HepG2 (cell line): ENCODE measurements at regions not wholly inside any gene's neighbourhood (a gene's known extent, or its start where the extent isn't known, plus 50 kb on each side); places are given as distances from the start of the nearest gene placed in this dataset.

Experiments
- ATAC-seq: fragments of 200-7000 bp; cut with Tn5 transposase; 3 replicates; pipeline ENCODE4 v1.9.1; 2020; ENCODE audit warnings: mild to moderate bottlenecking, moderate library complexity
- BruUV-seq: library from RNA; stranded (reverse); fragments of 400-500 nt; replicated peaks from 2 replicates; lab custom pipeline; 2021; lab: Mats Ljungman, UMichigan
- CTCF ChIA-PET: fragments of 300-600 bp; formaldehyde crosslinking; extraction: SDS; loops from one replicate; lab custom pipeline; 2021; ENCODE audit warnings: low total read pairs, inconsistent platforms, low intra/inter-chr PET ratio; lab: Yijun Ruan, JAX
- POLR2A ChIA-PET: fragments of 350-600 bp; sonication (Branson Sonifier 250); formaldehyde crosslinking; loops from one replicate; lab custom pipeline; 2020; ENCODE audit warnings: antibody characterized with exemption, inconsistent platforms; lab: Yijun Ruan, JAX
- DNase-seq: peaks from one replicate; pipeline ENCODE4 v3.0.0-alpha.2; 2015; ENCODE audit warnings: low spot score
- FAIRE-seq: peaks from 3 replicates; lab custom pipeline; 2011; peaks lifted over from hg19 to GRCh38; lab: Jason Lieb, UNC
- H2AFZ ChIP-seq: one replicate; pipeline ENCODE4 v1.6.1; 2011; ENCODE audit warnings: low read length, inconsistent platforms
- H3K27ac ChIP-seq: fragments of 300-600 bp; 3 replicates; pipeline ENCODE4 v1.8.0; 2011; ENCODE audit warnings: mixed run types, mild to moderate bottlenecking, mixed read lengths, low read length, inconsistent platforms; ENCODE audit not compliant: insufficient read depth; ENCODE audit errors: extremely low read length
- H3K27me3 ChIP-seq, 2 experiments: fragments of 200-600 bp in 1 of 2; 2 replicates in 1 of 2; 3 replicates in 1 of 2; pipeline versions ENCODE4 v1.6.0 to v1.8.0; 2011; ENCODE audit warnings: low read length in 2 of 2, mild to moderate bottlenecking in 2 of 2, moderate library complexity in 2 of 2, inconsistent platforms in 1 of 2; ENCODE audit not compliant: insufficient read depth in 2 of 2, control insufficient read depth in 1 of 2
- H3K36me3 ChIP-seq, 2 experiments: fragments of 200-600 bp in 1 of 2; replicated peaks in 1 of 2; 2 replicates in 1 of 2; 3 replicates in 1 of 2; pipeline versions ENCODE4 v1.5.1 to v1.8.0; 2011; ENCODE audit warnings: low read length in 2 of 2, inconsistent platforms in 1 of 2; ENCODE audit not compliant: insufficient read depth in 2 of 2, control insufficient read depth in 1 of 2
- H3K4me1 ChIP-seq: 2 replicates; pipeline ENCODE4 v1.5.1; 2012; ENCODE audit warnings: low read length, inconsistent platforms; ENCODE audit not compliant: insufficient read depth
- H3K4me2 ChIP-seq: 2 replicates; pipeline ENCODE4 v1.6.0; 2011; ENCODE audit warnings: low read depth, low read length, inconsistent platforms
- H3K4me3 ChIP-seq, 3 experiments: fragments of 200-600 bp in 1 of 3; sonication (generic), shearing (Covaris generic) in 1 of 3; replicated peaks in 1 of 3; 2 replicates each; pipeline ENCODE4 v1.5.1; 2011 to 2016; ENCODE audit warnings: low read length in 3 of 3, inconsistent platforms in 2 of 3, low read depth in 2 of 3, mild to moderate bottlenecking in 2 of 3, control low read depth in 1 of 3, mixed read lengths in 1 of 3; ENCODE audit not compliant: insufficient read depth in 1 of 3
- H3K79me2 ChIP-seq: one replicate; pipeline ENCODE4 v1.6.1; 2011; ENCODE audit warnings: low read length, inconsistent platforms; ENCODE audit not compliant: insufficient read depth
- H3K9ac ChIP-seq: 2 replicates; pipeline ENCODE4 v1.6.0; 2011; ENCODE audit warnings: mild to moderate bottlenecking, low read depth, low read length, inconsistent platforms; ENCODE audit not compliant: insufficient read depth
- H3K9me3 ChIP-seq: 2 replicates; pipeline ENCODE4 v1.5.1; 2012; ENCODE audit warnings: mild to moderate bottlenecking, low read length
- H4K20me1 ChIP-seq: 2 replicates; pipeline ENCODE4 v1.6.0; 2011; ENCODE audit warnings: inconsistent platforms, mild to moderate bottlenecking, low read length, moderate library complexity; ENCODE audit not compliant: insufficient read depth
- ATF5 ChIP-seq: sonication (generic); formaldehyde crosslinking; IDR thresholded peaks from 2 replicates; pipeline ENCODE4 v1.4.0; 2020; ENCODE audit warnings: mild to moderate bottlenecking, low read depth, missing genetic modification reagents
- CERS6 ChIP-seq: sonication (generic); formaldehyde crosslinking; IDR thresholded peaks from 2 replicates; pipeline ENCODE4 v1.5.0; 2020; ENCODE audit warnings: missing genetic modification reagents
- CHD4 ChIP-seq: fragments of 200-600 bp; sonication (generic); IDR thresholded peaks from 2 replicates; pipeline ENCODE4 v1.7.0; 2017; ENCODE audit warnings: mild to moderate bottlenecking, low read length, borderline replicate concordance
- IRF9 ChIP-seq: sonication (generic); formaldehyde crosslinking; IDR thresholded peaks from 2 replicates; pipeline ENCODE4 v1.8.0; 2022; ENCODE audit warnings: missing genetic modification reagents, mild to moderate bottlenecking, borderline replicate concordance
- JUND ChIP-seq: sonication (generic); formaldehyde crosslinking; IDR thresholded peaks from 2 replicates; pipeline ENCODE4 v1.8.0; 2022; ENCODE audit warnings: mild to moderate bottlenecking, missing genetic modification reagents
- MAZ ChIP-seq, 2 experiments: sonication (generic) in 1 of 2; formaldehyde crosslinking in 1 of 2; IDR thresholded peaks; 2 replicates each; pipeline versions ENCODE4 v1.5.0 to v1.6.1; 2012 to 2020; ENCODE audit warnings: low read depth in 2 of 2, mild to moderate bottlenecking in 2 of 2, borderline replicate concordance in 1 of 2, improper control_type of control experiment in 1 of 2, low read length in 1 of 2, missing genetic modification reagents in 1 of 2, moderate library complexity in 1 of 2
- REL ChIP-seq: sonication (generic); formaldehyde crosslinking; conservative IDR thresholded peaks from 2 replicates; pipeline ENCODE4 v1.8.0; 2022; ENCODE audit warnings: mild to moderate bottlenecking, missing genetic modification reagents, moderate library complexity
- SP5 ChIP-seq: IDR thresholded peaks from 2 replicates; pipeline ENCODE4 v1.6.1; 2016; ENCODE audit warnings: low read depth, borderline replicate concordance
- TCF12 ChIP-seq, 2 experiments: fragments of 450-650 bp in 1 of 2; sonication (generic) in 1 of 2; formaldehyde crosslinking in 1 of 2; IDR thresholded peaks; 2 replicates each; pipeline versions ENCODE4 v1.6.1 to v1.8.0; 2017 to 2022; ENCODE audit warnings: antibody characterized with exemption in 1 of 2, mild to moderate bottlenecking in 1 of 2, missing genetic modification reagents in 1 of 2, moderate library complexity in 1 of 2
- ZNF605 ChIP-seq: sonication (generic); formaldehyde crosslinking; IDR thresholded peaks from 2 replicates; pipeline ENCODE4 v1.8.0; 2022; ENCODE audit warnings: mild to moderate bottlenecking, missing genetic modification reagents
- WGBS: methylation state at CpG from one replicate; pipeline ENCODE4 v1.1.6; 2017; ENCODE audit warnings: low lambda C conversion rate; 5-methylcytosine and 5-hydroxymethylcytosine counted together
- in situ Hi-C: cut with HindIII; loops from 2 replicates; pipeline ENCODE4 v1.10.0; 2017; ENCODE audit warnings: low pct_unique_long_range_greater_than_20kb; ENCODE audit not compliant: extremely low pct_ligation_motif_present
- intact Hi-C: fragments of 100-400 bp; cut with micrococcal nuclease; formaldehyde crosslinking; loops from one replicate; pipeline ENCODE4 v1.10.0; 2022; ENCODE audit not compliant: unreplicated experiment
- TF ChIP-seq, protein P1 (sequence below): IDR thresholded peaks from 2 replicates; pipeline ENCODE4 v1.6.1; 2018; ENCODE audit warnings: missing genetic modification reagents, mild to moderate bottlenecking, missing compliant biosample characterization
- TF ChIP-seq, protein P2 (sequence below): fragments of 450-650 bp; IDR thresholded peaks from 2 replicates; pipeline ENCODE4 v1.6.1; 2016
- TF ChIP-seq, protein P3 (sequence below): IDR thresholded peaks from 2 replicates; pipeline ENCODE4 v1.6.1; 2016; ENCODE audit warnings: low read depth

DNA sequence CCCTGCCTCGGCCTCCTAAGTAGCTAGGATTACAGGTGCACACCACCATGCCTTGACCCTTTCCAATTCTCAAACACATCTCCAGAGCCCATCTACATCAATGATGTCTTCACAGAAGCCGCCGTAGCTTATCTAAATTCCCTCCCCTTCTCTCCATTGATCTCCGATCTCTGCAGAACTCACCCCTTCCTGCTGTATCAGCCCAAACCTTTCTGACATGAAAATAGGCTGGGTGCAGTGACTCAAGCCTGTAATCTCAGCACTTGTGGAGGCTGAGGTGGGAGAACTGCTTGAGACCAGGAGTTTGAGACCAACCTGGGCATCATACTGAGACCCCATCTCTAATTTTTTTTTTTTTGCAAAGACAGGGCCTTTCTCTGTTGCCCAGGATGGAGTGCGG, 406.6 kb upstream of the AMELY start (continued):
- TF ChIP-seq CERS6 (CRISPR knock-in tag) (no peak), SP5 (CRISPR knock-in tag) (no peak), CHD4 (no peak)
- TF ChIP-seq, protein P1, sequence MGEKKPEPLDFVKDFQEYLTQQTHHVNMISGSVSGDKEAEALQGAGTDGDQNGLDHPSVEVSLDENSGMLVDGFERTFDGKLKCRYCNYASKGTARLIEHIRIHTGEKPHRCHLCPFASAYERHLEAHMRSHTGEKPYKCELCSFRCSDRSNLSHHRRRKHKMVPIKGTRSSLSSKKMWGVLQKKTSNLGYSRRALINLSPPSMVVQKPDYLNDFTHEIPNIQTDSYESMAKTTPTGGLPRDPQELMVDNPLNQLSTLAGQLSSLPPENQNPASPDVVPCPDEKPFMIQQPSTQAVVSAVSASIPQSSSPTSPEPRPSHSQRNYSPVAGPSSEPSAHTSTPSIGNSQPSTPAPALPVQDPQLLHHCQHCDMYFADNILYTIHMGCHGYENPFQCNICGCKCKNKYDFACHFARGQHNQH (CRISPR knock-in tag) = no peak

GRCh38 chrY:7317571-7317970, 406.0 kb upstream of the AMELY start:
- Histone ChIP-seq H2AFZ (no peak overlapping the region), H3K4me2 (no peak overlapping the region), H3K9me3 (no peaks in the 10 kb centered on the region), H3K4me1 (no peaks in the 10 kb centered on the region), H3K27ac (no peak overlapping the region), H4K20me1 (no peaks in the 10 kb centered on the region), H3K27me3 (no peaks in the 10 kb centered on the region), H3K36me3 (peaks cover 2 to 3% of the 10 kb centered on the region in 2 experiments; a peak in 2 of 5 replicates), H3K79me2 (no peaks in the 10 kb centered on the region), H3K4me3 (no peak overlapping the region), H3K9ac (no peak overlapping the region)
- WGBS = 100% methylated on average over 3 of the region's 3 CpGs
- ATAC-seq = no peak
- in situ Hi-C loops = no loop called here
- intact Hi-C loops = no loop called here
- CTCF ChIA-PET = no interaction called here
- TF ChIP-seq ATF5 (CRISPR knock-in tag) (no peak), MAZ (IDR thresholded peaks at IDR 0.05; ENCODE audit: borderline replicate concordance, low read depth, low read length) (no peak), MAZ (CRISPR knock-in tag; IDR thresholded peaks at IDR 0.05; ENCODE audit: low read depth) (no peak), ZNF605 (CRISPR knock-in tag) (no peak), TCF12 (IDR thresholded peaks at IDR 0.05) (no peak), TCF12 (CRISPR knock-in tag; IDR thresholded peaks at IDR 0.05) (no peak), JUND (CRISPR knock-in tag) (no peak), IRF9 (CRISPR knock-in tag) (no peak), REL (no peak)
- TF ChIP-seq, protein P2, sequence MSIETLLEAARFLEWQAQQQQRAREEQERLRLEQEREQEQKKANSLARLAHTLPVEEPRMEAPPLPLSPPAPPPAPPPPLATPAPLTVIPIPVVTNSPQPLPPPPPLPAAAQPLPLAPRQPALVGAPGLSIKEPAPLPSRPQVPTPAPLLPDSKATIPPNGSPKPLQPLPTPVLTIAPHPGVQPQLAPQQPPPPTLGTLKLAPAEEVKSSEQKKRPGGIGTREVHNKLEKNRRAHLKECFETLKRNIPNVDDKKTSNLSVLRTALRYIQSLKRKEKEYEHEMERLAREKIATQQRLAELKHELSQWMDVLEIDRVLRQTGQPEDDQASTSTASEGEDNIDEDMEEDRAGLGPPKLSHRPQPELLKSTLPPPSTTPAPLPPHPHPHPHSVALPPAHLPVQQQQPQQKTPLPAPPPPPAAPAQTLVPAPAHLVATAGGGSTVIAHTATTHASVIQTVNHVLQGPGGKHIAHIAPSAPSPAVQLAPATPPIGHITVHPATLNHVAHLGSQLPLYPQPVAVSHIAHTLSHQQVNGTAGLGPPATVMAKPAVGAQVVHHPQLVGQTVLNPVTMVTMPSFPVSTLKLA = no peak
- TF ChIP-seq, protein P3, sequence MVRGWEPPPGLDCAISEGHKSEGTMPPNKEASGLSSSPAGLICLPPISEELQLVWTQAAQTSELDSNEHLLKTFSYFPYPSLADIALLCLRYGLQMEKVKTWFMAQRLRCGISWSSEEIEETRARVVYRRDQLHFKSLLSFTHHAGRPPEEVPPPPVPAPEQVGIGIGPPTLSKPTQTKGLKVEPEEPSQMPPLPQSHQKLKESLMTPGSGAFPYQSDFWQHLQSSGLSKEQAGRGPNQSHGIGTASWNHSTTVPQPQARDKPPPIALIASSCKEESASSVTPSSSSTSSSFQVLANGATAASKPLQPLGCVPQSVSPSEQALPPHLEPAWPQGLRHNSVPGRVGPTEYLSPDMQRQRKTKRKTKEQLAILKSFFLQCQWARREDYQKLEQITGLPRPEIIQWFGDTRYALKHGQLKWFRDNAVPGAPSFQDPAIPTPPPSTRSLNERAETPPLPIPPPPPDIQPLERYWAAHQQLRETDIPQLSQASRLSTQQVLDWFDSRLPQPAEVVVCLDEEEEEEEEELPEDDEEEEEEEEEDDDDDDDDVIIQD (CRISPR knock-in tag) = no peak
- DNase-seq = no peak
- no peak for FAIRE-seq
- POLR2A ChIA-PET = no interaction called here
- BruUV-seq = no TSS peak
